Fibroblast of lung (primary cell): ENCODE measurements at regions not wholly inside any gene's neighbourhood (a gene's known extent, or its start where the extent isn't known, plus 50 kb on each side); places are given as distances from the start of the nearest gene placed in this dataset.

Source experiments
- DNase-seq, 2 donors: peaks; one replicate each; pipeline versions ENCODE4 v3.0.0 to v3.0.0-alpha.2; 2010; ENCODE audit warnings: low read depth in 2 of 2
- H2AFZ ChIP-seq: 2 replicates; pipeline ENCODE4 v1.5.1; 2012; ENCODE audit warnings: low read length, control low read depth, inconsistent platforms
- H3K27ac ChIP-seq: 2 replicates; pipeline ENCODE4 v1.5.1; 2011; ENCODE audit warnings: low read length, control low read depth; ENCODE audit not compliant: insufficient read depth
- H3K27me3 ChIP-seq: 2 replicates; pipeline ENCODE4 v1.5.1; 2011; ENCODE audit warnings: mild to moderate bottlenecking, low read length; ENCODE audit not compliant: control insufficient read depth, insufficient read depth
- H3K36me3 ChIP-seq: 2 replicates; pipeline ENCODE4 v1.5.1; 2011; ENCODE audit warnings: low read length; ENCODE audit not compliant: control insufficient read depth, insufficient read depth
- H3K4me1 ChIP-seq: 2 replicates; pipeline ENCODE4 v1.5.1; 2011; ENCODE audit warnings: low read length; ENCODE audit not compliant: control insufficient read depth, insufficient read depth; ENCODE audit errors: extremely low read depth
- H3K4me2 ChIP-seq: 2 replicates; pipeline ENCODE4 v1.5.1; 2011; ENCODE audit warnings: low read length, control low read depth; ENCODE audit not compliant: insufficient read depth; ENCODE audit errors: extremely low read depth
- H3K4me3 ChIP-seq, 4 experiments: fragments of 200-600 bp in 1 of 4; sonication (generic) in 1 of 4; replicated peaks in 1 of 4; 2 replicates each; pipeline ENCODE4 v1.5.1; 2011 to 2016; ENCODE audit warnings: low read length in 4 of 4, low read depth in 3 of 4, mild to moderate bottlenecking in 3 of 4, control low read depth in 2 of 4, inconsistent platforms in 1 of 4, mixed read lengths in 1 of 4; ENCODE audit not compliant: insufficient read depth in 1 of 4; ENCODE audit errors: control extremely low read depth in 1 of 4
- H3K79me2 ChIP-seq: 2 replicates; pipeline ENCODE4 v1.5.1; 2012; ENCODE audit warnings: mild to moderate bottlenecking, low read length, inconsistent platforms; ENCODE audit not compliant: control insufficient read depth, insufficient read depth
- H3K9ac ChIP-seq: 2 replicates; pipeline ENCODE4 v1.5.1; 2011; ENCODE audit warnings: mild to moderate bottlenecking, low read length, control low read depth; ENCODE audit not compliant: insufficient read depth
- H3K9me3 ChIP-seq: 2 replicates; pipeline ENCODE4 v1.5.1; 2012; ENCODE audit warnings: low read depth, low read length; ENCODE audit not compliant: control insufficient read depth, insufficient read depth
- H4K20me1 ChIP-seq: 2 replicates; pipeline ENCODE4 v1.5.1; 2011; ENCODE audit warnings: low read length; ENCODE audit not compliant: control insufficient read depth, insufficient read depth; ENCODE audit errors: extremely low read depth
- CTCF ChIP-seq, 2 donors: IDR thresholded peaks in 1 of 2; conservative IDR thresholded peaks in 1 of 2; 1 replicate in 1 of 2; 2 replicates in 1 of 2; pipeline ENCODE4 v1.5.1; 2011 to 2012; ENCODE audit warnings: low read length in 2 of 2, control low read depth in 1 of 2, inconsistent platforms in 1 of 2, low read depth in 1 of 2, mild to moderate bottlenecking in 1 of 2
- EZH2 ChIP-seq: IDR thresholded peaks from 2 replicates; pipeline ENCODE4 v1.5.1; 2012; ENCODE audit warnings: low read length, control low read depth, mild to moderate bottlenecking; ENCODE audit errors: missing control alignments

GRCh38 chrX:4579999-4580398, 866.5 kb upstream of the PRKX start:
- Histone ChIP-seq H4K20me1 (no peaks in the 10 kb centered on the region), H3K27me3 (no peaks in the 10 kb centered on the region), H3K4me3 (no peak overlapping the region), H2AFZ (no peak overlapping the region), H3K9me3 (no peaks in the 10 kb centered on the region), H3K79me2 (no peaks in the 10 kb centered on the region), H3K27ac (no peak overlapping the region), H3K4me1 (no peaks in the 10 kb centered on the region), H3K36me3 (no peaks in the 10 kb centered on the region), H3K4me2 (no peak overlapping the region), H3K9ac (no peak overlapping the region)
- TF ChIP-seq EZH2 (no peak), CTCF (conservative IDR thresholded peaks at IDR 0.05 in 1 of 2, IDR thresholded peaks at IDR 0.05 in 1 of 2; ENCODE audit: low read depth in 1 of 2, low read length in 2 of 2) (no peak)
- no peak for DNase-seq

- Histone ChIP-seq H3K4me2 (no peak overlapping the region), H3K36me3 (no peaks in the 10 kb centered on the region), H3K4me3 (no peak overlapping the region), H3K79me2 (no peaks in the 10 kb centered on the region), H3K27me3 (no peaks in the 10 kb centered on the region), H3K9ac (no peak overlapping the region), H3K9me3 (no peaks in the 10 kb centered on the region), H3K27ac (no peak overlapping the region), H2AFZ (no peak overlapping the region), H3K4me1 (no peaks in the 10 kb centered on the region), H4K20me1 (no peaks in the 10 kb centered on the region)
- TF ChIP-seq EZH2, result no peak
- no peak for TF ChIP-seq CTCF (conservative IDR thresholded peaks at IDR 0.05 in 1 of 2, IDR thresholded peaks at IDR 0.05 in 1 of 2; ENCODE audit: low read depth in 1 of 2, low read length in 2 of 2)
- DNase-seq, result no peak
These were observed 866.0 kb upstream of the PRKX start for GRCh38 chrX:4579480-4579879.

GRCh38 chrX:4572691-4573090, 859.2 kb upstream of the PRKX start:
- H3K9ac ChIP-seq, result no peak overlapping the region
- H3K79me2 ChIP-seq, result no peaks in the 10 kb centered on the region
- H3K36me3 ChIP-seq, result no peaks in the 10 kb centered on the region
- no peak overlapping the region for H3K4me3 ChIP-seq
- TF ChIP-seq CTCF (conservative IDR thresholded peaks at IDR 0.05 in 1 of 2, IDR thresholded peaks at IDR 0.05 in 1 of 2; ENCODE audit: low read depth in 1 of 2, low read length in 2 of 2) (no peak), EZH2 (no peak)
- no peaks in the 10 kb centered on the region for H3K27me3 ChIP-seq
- H3K9me3 ChIP-seq, result no peaks in the 10 kb centered on the region
- no peak for DNase-seq
- H3K27ac ChIP-seq, result no peak overlapping the region
- H3K4me1 ChIP-seq, result no peaks in the 10 kb centered on the region
- H3K4me2 ChIP-seq, result no peak overlapping the region
- no peak overlapping the region for H2AFZ ChIP-seq
- no peaks in the 10 kb centered on the region for H4K20me1 ChIP-seq
